Heart left ventricle (tissue), 16 donors: ENCODE measurements at regions not wholly inside any gene's neighbourhood (a gene's known extent, or its start where the extent isn't known, plus 50 kb on each side); places are given as distances from the start of the nearest gene placed in this dataset.

ENCODE experiments used
- ATAC-seq, 4 donors: fragments of 200-7000 bp; cut with Tn5 transposase; one replicate each; pipeline ENCODE4 v1.9.1; 2020 to 2022; ENCODE audit warnings: moderate library complexity in 4 of 4, mild to moderate bottlenecking in 3 of 4, moderate number of reproducible peaks in 1 of 4
- DNase-seq, 5 donors: peaks; one replicate each; pipeline ENCODE4 v3.0.0-alpha.2; 2020
- H3K27ac ChIP-seq, 12 donors: fragments of 200-600 bp; sonication (generic) in 4 of 12; one replicate each; pipeline versions ENCODE4 v1.5.0 to v1.8.0; 2016 to 2022; ENCODE audit warnings: mild to moderate bottlenecking in 2 of 12
- H3K27me3 ChIP-seq, 9 donors: fragments of 200-600 bp; sonication (generic) in 2 of 9; one replicate each; pipeline versions ENCODE4 v1.5.1 to v1.8.0; 2016 to 2022; ENCODE audit warnings: mild to moderate bottlenecking in 3 of 9
- H3K36me3 ChIP-seq, 9 donors: fragments of 200-600 bp; sonication (generic) in 2 of 9; one replicate each; pipeline versions ENCODE4 v1.5.0 to v1.8.0; 2018 to 2022; ENCODE audit warnings: mild to moderate bottlenecking in 2 of 9
- H3K4me1 ChIP-seq, 12 donors: fragments of 200-600 bp; sonication (generic) in 4 of 12; one replicate each; pipeline versions ENCODE4 v1.5.0 to v1.8.0; 2016 to 2022; ENCODE audit warnings: mild to moderate bottlenecking in 3 of 12
- H3K4me3 ChIP-seq, 12 donors: fragments of 200-600 bp; sonication (generic) in 4 of 12; one replicate each; pipeline versions ENCODE4 v1.5.0 to v1.8.0; 2017 to 2022; ENCODE audit warnings: mild to moderate bottlenecking in 9 of 12, moderate library complexity in 4 of 12
- H3K9me3 ChIP-seq, 12 donors: fragments of 200-600 bp; sonication (generic) in 4 of 12; one replicate each; pipeline versions ENCODE4 v1.5.0 to v1.8.0; 2016 to 2022; ENCODE audit warnings: mild to moderate bottlenecking in 1 of 12
- POLR2A ChIP-seq, 2 donors: fragments of 450-650 bp; IDR thresholded peaks; one replicate each; pipeline ENCODE4 v1.6.1; 2017; ENCODE audit warnings: antibody characterized with exemption in 2 of 2, mild to moderate bottlenecking in 2 of 2, moderate library complexity in 2 of 2
- WGBS, 4 donors: extraction: QIAGEN DNeasy Blood & Tissue Kit in 2 of 4; methylation state at CpG; one replicate each; pipeline versions ENCODE4 v1.1.5 to v1.1.7; 2013 to 2018; 5-methylcytosine and 5-hydroxymethylcytosine counted together
- intact Hi-C, 10 donors: fragments of 100-400 bp; cut with DNase I; formaldehyde crosslinking; loops; one replicate each; pipeline versions ENCODE4 v1.11.1 to v1.14.2; 2022
- TF ChIP-seq, protein P1 (sequence below), 12 donors: fragments of 200-600 bp; sonication (generic) in 4 of 12; IDR thresholded peaks; one replicate each; pipeline versions ENCODE4 v1.5.0 to v1.8.0; 2018 to 2022; ENCODE audit warnings: antibody characterized with exemption in 12 of 12, mild to moderate bottlenecking in 5 of 12
- donor health status: ischemic (EF 13 %, LVEDD 7.1; RV severe dilation, severe dysfunction).
- donor health status: healthy with polysubstance abuse.
- donor health status: DM: no; HTN: yes; CAD: no.
- donor health status: DM: no; HTN: no; CAD: no.
- donor health status: ischemic (EF 25% LVEDD 6.9; RV normal size, moderate dysfunction).
- donor health status: ischemic (EF 25% LVEDD 5.7; RV mildly dilated, moderate dysfunction).
- donor health status: healthy.
- donor health status: DM: yes; HTN: yes; CAD: no.
- donor health status: ischemic (EF 35%, LVEDD 5.7; RV mildly dilated, moderate dysfunction).
- donor health status: nonischemic (EF 11% LVEDD 7.7; RV severe dilation, severe dysfunction).
- donor health status: DM: yes; HTN: yes; CAD: no.
- donor health status: PGD.
- donor health status: ischemic (EF 29% LVEDD 5.4; RV normal size, mild dysfunction).
- donor health status: nonischemic (EF 23%, LVEDD 6.1; RV moderate dilation, normal function).

DNA sequence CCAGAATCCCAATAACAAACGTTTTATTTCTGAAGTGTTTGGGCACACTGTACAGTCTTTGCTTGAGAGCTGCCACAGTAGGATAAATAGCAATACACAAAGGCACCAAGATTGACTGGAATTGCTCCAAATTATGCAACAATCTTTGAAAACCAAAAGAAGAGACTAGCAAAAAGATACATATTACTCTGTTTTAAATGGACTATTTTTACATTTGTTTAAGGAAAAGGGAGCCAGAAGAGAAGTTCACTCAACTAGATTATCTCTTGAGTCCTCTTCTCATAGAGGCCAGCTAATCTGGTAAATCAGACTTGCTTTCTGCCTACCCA lies 385.0 kb upstream of the SLC30A5 start:
- H3K4me3 ChIP-seq = no peak overlapping the region
- H3K27me3 ChIP-seq = no peaks in the 10 kb centered on the region
- WGBS, 4 donors = 43 to 54% (median 50%) methylated on average over 1 of the region's 1 CpG
- intact Hi-C loops = no loop called here
- no peaks in the 10 kb centered on the region for H3K9me3 ChIP-seq
- ATAC-seq = no peak
- no peak for DNase-seq
- H3K36me3 ChIP-seq = no peaks in the 10 kb centered on the region
- TF ChIP-seq, protein P1, sequence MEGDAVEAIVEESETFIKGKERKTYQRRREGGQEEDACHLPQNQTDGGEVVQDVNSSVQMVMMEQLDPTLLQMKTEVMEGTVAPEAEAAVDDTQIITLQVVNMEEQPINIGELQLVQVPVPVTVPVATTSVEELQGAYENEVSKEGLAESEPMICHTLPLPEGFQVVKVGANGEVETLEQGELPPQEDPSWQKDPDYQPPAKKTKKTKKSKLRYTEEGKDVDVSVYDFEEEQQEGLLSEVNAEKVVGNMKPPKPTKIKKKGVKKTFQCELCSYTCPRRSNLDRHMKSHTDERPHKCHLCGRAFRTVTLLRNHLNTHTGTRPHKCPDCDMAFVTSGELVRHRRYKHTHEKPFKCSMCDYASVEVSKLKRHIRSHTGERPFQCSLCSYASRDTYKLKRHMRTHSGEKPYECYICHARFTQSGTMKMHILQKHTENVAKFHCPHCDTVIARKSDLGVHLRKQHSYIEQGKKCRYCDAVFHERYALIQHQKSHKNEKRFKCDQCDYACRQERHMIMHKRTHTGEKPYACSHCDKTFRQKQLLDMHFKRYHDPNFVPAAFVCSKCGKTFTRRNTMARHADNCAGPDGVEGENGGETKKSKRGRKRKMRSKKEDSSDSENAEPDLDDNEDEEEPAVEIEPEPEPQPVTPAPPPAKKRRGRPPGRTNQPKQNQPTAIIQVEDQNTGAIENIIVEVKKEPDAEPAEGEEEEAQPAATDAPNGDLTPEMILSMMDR (IDR thresholded peaks at IDR 0.05) = no peak
- no peak for TF ChIP-seq POLR2A (IDR thresholded peaks at IDR 0.05)
- peak overlapping the region in 10 of 12 donors; percentile 3 to 76 (median 54) for H3K27ac ChIP-seq
- H3K4me1 ChIP-seq = peaks cover 3 to 30% (median 17%) of the 10 kb centered on the region in 12 donors

DNA sequence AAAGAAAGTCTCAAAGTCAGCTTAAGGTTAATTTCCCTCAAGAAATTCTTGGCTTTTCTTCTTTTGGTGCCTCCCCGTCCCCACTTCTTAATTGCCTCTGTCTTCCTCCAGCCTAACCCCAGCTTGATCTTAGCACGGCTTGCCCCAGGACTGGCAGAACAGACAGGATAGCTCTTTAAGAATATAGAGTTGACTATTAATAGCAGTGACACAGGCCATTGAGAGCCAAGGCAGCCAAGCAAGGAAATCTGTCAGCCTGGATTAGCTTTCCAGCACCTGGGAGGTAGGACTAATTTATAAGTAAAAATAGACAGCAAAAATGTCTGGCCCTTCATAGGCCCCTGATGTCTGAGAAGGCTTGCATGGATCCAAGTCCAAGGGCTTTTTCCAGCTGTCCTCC lies 384.6 kb upstream of the SLC30A5 start:
- no peaks in the 10 kb centered on the region for H3K9me3 ChIP-seq
- H3K27me3 ChIP-seq = no peaks in the 10 kb centered on the region
- peaks cover 3 to 30% (median 17%) of the 10 kb centered on the region in 12 donors for H3K4me1 ChIP-seq
- TF ChIP-seq POLR2A (IDR thresholded peaks at IDR 0.05) = no peak
- TF ChIP-seq, protein P1 (IDR thresholded peaks at IDR 0.05) = no peak
- no peak overlapping the region for H3K4me3 ChIP-seq
- no peaks in the 10 kb centered on the region for H3K36me3 ChIP-seq
- H3K27ac ChIP-seq = peak overlapping the region in 10 of 12 donors; percentile 3 to 76 (median 54)
- 35 to 50% (median 40%) methylated on average over 2 of the region's 2 CpGs for WGBS, 4 donors
- ATAC-seq = peak; percentile 81 to 95 (median 94)
- intact Hi-C loops = no loop called here
- peak in 4 of 5 donors; percentile 29 to 58 (median 42) for DNase-seq

DNA sequence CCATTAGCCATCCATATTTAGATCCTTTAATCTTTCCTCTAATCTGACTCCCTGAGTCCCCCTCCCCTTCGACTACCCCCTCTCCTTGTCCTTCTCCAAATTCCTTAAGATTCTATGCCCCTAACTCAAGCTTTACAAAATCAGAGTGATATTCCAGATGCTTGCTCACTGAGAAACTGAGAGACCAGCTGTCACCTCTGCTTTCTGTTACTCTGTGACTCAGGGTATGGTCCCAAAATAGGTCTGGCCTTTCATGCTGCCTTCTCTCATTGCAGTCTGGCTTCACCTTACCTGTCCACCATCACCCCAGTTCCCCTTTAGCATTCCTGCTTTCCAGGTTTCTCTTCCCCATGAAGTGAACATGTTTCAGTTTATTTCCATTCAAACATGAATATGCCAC lies 383.3 kb upstream of the SLC30A5 start:
- peak in 3 of 4 donors; percentile 55 to 82 (median 77) for ATAC-seq
- Histone ChIP-seq H3K9me3 (no peaks in the 10 kb centered on the region), H3K27ac (peak overlapping the region in 6 of 12 donors; percentile 41 to 76 (median 68)), H3K27me3 (no peaks in the 10 kb centered on the region), H3K4me3 (no peak overlapping the region), H3K4me1 (peaks cover 3 to 30% (median 17%) of the 10 kb centered on the region in 12 donors), H3K36me3 (no peaks in the 10 kb centered on the region)
- DNase-seq = peak in 1 of 5 donors; percentile 26
- intact Hi-C loops = no loop called here
- TF ChIP-seq POLR2A (IDR thresholded peaks at IDR 0.05) = no peak
- TF ChIP-seq, protein P1 (IDR thresholded peaks at IDR 0.05) = no peak
- WGBS, 4 donors = 28 to 64% (median 45%) methylated on average over 1 of the region's 1 CpG

DNA sequence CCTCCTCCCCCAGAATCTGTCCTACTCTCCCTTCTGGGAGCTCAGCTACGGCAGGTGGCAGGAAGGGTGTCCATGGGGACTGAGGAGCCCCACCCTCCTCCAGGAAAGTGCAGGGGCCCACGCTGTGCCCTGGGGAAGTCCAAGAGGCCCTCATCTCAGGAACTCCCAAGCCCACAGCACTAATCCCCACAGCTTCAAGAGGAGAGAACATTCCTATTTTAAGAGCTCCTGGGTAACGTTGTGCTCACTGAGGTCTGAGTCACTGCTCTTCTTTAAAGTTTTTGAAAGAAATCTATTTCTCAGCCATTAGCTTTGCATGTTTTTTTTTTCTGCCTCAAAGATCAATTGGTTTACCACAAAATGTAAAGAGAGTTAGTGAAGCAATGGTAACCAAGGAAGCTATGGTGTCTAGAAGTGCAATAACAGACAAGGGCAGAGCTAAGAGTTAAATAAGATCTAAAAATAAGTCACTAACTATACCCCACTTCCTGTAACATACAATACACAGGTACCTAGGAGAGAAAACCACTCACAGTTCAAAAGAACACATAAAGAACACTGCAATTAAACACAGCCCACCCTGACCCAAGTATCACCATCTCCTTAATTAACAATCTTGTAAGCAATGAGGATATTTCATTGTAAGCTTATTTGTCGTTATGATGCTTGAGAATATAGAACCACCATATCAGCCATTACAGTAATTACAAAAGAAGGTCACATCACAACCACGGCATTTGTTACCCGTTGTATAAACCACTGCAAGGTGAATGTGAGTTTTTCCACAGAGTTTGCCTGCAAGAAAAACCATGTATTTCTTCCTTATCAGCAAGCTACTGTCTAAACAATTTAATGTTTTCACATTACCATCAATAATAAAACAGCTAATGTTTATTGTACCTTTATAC lies 382.3 kb upstream of the SLC30A5 start:
- peak overlapping the region in 4 of 12 donors; percentile 3 to 71 (median 60) for H3K27ac ChIP-seq
- intact Hi-C loops = no loop called here

More for the DNA sequence above, 382.3 kb upstream of the SLC30A5 start:
- Histone ChIP-seq H3K36me3 (no peaks in the 10 kb centered on the region), H3K4me1 (peaks cover 3 to 30% (median 17%) of the 10 kb centered on the region in 12 donors), H3K27me3 (no peaks in the 10 kb centered on the region), H3K4me3 (peak overlapping the region in 1 of 12 donors; percentile 2), H3K9me3 (no peaks in the 10 kb centered on the region)
- ATAC-seq = peak in 2 of 4 donors; percentile 18 to 26
- TF ChIP-seq, protein P1 (IDR thresholded peaks at IDR 0.05) = no peak
- TF ChIP-seq POLR2A (IDR thresholded peaks at IDR 0.05) = no peak
- no peak for DNase-seq
- 58 to 66% (median 61%) methylated on average over 6 of the region's 6 CpGs for WGBS, 4 donors
